DOHH2 (cell line): ENCODE measurements at regions not wholly inside any gene's neighbourhood (a gene's known extent, or its start where the extent isn't known, plus 50 kb on each side); places are given as distances from the start of the nearest gene placed in this dataset.

Experiments
- EZH2phosphoT487 ChIP-seq: fragments of 200-600 bp; sonication (generic); IDR thresholded peaks from 2 replicates; pipeline ENCODE4 v1.6.1; 2017; ENCODE audit warnings: borderline replicate concordance, mild to moderate bottlenecking, antibody characterized with exemption, low read length, moderate library complexity, mixed read lengths
- TF ChIP-seq, protein P1 (sequence below): fragments of 200-600 bp; sonication (generic); IDR thresholded peaks from one replicate; pipeline ENCODE4 v1.5.1; 2014; ENCODE audit warnings: antibody characterized with exemption, mild to moderate bottlenecking, low read depth, low read length; ENCODE audit not compliant: poor library complexity, severe bottlenecking

- TF ChIP-seq, protein P1, sequence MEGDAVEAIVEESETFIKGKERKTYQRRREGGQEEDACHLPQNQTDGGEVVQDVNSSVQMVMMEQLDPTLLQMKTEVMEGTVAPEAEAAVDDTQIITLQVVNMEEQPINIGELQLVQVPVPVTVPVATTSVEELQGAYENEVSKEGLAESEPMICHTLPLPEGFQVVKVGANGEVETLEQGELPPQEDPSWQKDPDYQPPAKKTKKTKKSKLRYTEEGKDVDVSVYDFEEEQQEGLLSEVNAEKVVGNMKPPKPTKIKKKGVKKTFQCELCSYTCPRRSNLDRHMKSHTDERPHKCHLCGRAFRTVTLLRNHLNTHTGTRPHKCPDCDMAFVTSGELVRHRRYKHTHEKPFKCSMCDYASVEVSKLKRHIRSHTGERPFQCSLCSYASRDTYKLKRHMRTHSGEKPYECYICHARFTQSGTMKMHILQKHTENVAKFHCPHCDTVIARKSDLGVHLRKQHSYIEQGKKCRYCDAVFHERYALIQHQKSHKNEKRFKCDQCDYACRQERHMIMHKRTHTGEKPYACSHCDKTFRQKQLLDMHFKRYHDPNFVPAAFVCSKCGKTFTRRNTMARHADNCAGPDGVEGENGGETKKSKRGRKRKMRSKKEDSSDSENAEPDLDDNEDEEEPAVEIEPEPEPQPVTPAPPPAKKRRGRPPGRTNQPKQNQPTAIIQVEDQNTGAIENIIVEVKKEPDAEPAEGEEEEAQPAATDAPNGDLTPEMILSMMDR: no peak
- TF ChIP-seq EZH2phosphoT487: no peak
Observed at GRCh38 chr5:91277840-91278239, 105.3 kb downstream of the ARRDC3 start.
